ENCODE measurements at regions not wholly inside any gene's neighbourhood (a gene's known extent, or its start where the extent isn't known, plus 50 kb on each side); places are given as distances from the start of the nearest gene placed in this dataset.

DNA sequence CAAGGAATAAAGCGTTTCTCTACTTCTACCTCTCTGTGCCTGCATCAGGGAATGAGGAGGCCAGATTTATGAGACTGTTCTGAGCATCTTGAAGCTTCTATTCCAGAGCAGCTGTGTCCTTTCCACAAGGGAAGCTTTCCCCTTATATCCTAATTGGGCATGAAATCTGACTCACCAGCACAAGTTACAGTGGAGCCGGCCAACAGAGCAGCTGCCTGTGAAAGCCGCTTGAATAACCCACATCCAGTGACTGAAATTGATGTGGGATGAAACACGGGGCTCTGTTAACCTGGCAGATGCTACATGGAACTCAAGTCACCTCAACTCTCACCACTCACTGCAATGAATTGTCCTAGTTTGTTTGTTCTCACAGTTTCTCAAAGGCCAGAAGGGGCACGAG, 400.3 kb downstream of the TFAP2A start:
- TF ChIP-seq, protein P1, sequence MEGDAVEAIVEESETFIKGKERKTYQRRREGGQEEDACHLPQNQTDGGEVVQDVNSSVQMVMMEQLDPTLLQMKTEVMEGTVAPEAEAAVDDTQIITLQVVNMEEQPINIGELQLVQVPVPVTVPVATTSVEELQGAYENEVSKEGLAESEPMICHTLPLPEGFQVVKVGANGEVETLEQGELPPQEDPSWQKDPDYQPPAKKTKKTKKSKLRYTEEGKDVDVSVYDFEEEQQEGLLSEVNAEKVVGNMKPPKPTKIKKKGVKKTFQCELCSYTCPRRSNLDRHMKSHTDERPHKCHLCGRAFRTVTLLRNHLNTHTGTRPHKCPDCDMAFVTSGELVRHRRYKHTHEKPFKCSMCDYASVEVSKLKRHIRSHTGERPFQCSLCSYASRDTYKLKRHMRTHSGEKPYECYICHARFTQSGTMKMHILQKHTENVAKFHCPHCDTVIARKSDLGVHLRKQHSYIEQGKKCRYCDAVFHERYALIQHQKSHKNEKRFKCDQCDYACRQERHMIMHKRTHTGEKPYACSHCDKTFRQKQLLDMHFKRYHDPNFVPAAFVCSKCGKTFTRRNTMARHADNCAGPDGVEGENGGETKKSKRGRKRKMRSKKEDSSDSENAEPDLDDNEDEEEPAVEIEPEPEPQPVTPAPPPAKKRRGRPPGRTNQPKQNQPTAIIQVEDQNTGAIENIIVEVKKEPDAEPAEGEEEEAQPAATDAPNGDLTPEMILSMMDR (CRISPR knock-in tag; IDR thresholded peaks at IDR 0.05): no peak
- TF ChIP-seq FIP1L1 (IDR thresholded peaks at IDR 0.05; ENCODE audit: borderline replicate concordance, insufficient read depth, low read depth, low read length) (no peak), SMAD1 (CRISPR knock-in tag; IDR thresholded peaks at IDR 0.05; ENCODE audit: borderline replicate concordance, low read depth) (no peak), HNF4A (CRISPR knock-in tag; IDR thresholded peaks at IDR 0.05) (no peak), ISL2 (CRISPR knock-in tag; IDR thresholded peaks at IDR 0.05) (no peak), SALL2 (CRISPR knock-in tag; IDR thresholded peaks at IDR 0.05) (no peak), NFYB (CRISPR knock-in tag; IDR thresholded peaks at IDR 0.05) (no peak)

Measured in HepG2 (cell line).